NCI-H2029 treated with DMSO at 0.1 percent for 48 hours (cell line): ENCODE measurements at regions not wholly inside any gene's neighbourhood (a gene's known extent, or its start where the extent isn't known, plus 50 kb on each side); places are given as distances from the start of the nearest gene placed in this dataset.

Experiments used
- DNase-seq: peaks from one replicate; lab custom pipeline; 2025; lab: John Stamatoyannopoulos, UW

GRCh38 chr2:16050908-16051489 lies 110.6 kb downstream of the MYCN start:
- no peak for DNase-seq

- no peak for DNase-seq
These were observed 110.0 kb downstream of the MYCN start for GRCh38 chr2:16050261-16050907.

- DNase-seq: no peak
These were observed 109.1 kb downstream of the MYCN start for GRCh38 chr2:16049406-16049805.

- no peak for DNase-seq
These were observed 108.1 kb downstream of the MYCN start for GRCh38 chr2:16048466-16048865.

DNA sequence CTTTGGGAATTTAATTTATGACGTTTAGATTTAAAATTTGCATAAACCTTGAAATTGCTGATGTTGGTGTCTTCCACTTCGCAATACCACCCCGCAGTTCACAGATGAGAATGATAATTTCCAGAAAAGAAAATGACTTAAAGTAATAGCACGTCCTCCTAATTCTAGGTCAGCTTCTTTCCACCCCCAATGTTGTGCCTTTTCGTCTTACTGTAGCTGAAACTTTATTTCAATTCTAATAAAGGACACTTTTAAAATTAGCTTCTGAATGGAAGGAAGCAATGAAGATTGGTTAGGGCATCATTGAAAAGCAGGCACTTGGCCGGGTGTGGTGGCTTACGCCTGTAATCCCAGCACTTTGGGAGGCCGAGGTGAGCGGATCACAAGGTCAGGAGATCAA lies 107.4 kb downstream of the MYCN start:
- no peak for DNase-seq

- DNase-seq: no peak
These were observed 106.3 kb downstream of the MYCN start for GRCh38 chr2:16046649-16047048.

GRCh38 chr2:16045653-16046352 lies 105.5 kb downstream of the MYCN start:
- no peak for DNase-seq

DNA sequence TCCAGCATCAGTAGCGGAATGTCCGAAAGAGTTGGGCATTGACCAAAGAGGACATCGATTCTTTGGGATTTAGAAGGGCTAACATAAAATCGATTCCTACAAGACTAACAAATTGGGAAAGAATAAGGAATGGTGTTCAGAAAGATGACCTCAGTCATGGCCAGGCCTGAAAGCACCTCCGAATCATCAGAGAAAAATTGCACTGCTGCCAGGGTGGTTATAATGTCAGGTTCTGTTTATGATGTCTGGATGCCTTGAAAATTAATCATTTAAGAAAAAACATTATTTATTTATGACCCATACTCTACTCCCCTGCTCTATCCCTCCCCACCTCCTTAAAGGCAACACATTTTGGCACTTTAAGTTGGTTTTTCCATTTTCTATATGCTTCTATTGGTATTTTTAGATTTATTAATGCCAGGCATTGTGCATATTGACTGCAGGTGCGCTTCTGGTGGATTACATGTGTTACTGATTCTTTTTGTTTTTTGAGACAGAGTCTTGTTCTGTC lies 104.7 kb downstream of the MYCN start:
- no peak for DNase-seq

DNA sequence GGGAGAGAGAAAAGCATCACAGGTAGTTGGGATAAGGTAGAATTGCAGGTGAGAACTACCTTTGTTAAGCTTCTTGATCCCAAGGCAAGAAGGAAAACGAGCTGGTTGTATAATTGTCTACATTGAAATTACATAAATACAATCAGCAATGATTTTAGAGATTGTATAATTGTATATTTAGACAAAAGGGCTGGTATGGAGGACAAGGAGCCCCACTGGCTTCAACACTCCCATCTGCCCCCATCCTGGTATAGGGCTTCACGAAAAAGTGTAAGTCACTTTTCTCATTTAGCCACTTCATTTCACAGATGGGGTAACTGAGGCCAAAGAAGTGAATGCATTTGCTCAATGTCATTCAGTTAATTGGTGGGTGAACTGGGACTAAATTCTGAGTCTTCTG lies 103.3 kb downstream of the MYCN start:
- DNase-seq: no peak

GRCh38 chr2:16043192-16043591 lies 102.8 kb downstream of the MYCN start:
- no peak for DNase-seq

DNA sequence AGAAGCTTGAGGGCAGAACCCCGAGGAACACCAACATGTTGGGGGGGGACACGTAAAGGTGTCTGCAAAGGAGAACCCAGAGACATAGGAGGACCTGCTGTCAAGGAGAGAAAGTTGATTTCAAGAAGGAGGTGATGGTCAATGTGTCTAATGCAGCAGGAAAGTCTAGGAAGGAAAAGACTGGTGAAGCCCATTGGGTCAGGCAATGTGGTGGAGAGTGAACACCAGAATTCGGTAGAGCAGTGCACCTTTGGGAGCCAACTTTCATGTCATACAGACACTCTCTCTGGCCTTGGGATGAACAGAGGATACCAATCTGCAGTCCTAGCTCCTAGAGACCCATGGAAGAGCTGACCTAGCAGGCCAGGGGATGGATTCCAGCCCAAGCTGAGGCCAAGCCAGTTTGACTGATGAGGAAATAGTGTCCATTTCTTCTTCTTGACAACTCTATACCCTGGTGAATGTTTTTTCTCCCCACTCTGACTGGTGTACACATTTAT lies 101.9 kb downstream of the MYCN start:
- DNase-seq: no peak

DNA sequence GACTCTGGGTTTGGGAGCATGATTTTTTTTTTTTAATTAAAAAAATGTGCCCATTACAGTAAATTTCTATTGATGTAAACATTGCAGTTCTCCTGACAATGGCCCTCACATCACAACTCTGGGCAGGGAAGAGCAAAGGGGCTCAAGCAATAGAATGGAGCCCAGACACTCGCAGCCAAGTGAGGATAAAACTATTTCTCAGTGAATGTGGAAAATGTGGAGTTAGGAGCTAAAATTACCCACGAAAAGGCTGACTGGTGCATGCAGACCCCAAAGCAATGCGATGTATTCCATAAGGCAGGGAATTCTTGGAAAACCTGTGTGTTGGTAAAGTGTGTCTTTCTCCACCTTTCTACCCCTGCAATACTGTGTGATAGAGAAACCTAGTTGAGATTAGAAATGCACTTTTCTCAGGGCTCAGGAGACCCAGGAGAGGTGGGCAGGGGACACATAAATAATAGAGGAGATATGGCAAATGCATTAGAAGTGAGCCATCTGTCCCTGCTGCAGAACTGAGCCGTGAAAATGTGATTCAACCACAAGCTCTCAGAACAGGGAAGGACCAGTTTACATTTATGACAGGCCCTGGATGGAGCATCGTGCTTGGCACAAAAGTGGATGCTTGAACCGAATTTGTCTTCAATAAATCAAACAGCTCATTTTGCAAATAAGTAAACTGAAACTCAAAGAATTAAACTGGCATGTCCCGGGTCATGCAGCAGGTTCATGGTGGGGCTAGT lies 100.1 kb downstream of the MYCN start:
- DNase-seq: no peak

- no peak for DNase-seq
These were observed 99.5 kb downstream of the MYCN start for GRCh38 chr2:16039823-16040222.

DNA sequence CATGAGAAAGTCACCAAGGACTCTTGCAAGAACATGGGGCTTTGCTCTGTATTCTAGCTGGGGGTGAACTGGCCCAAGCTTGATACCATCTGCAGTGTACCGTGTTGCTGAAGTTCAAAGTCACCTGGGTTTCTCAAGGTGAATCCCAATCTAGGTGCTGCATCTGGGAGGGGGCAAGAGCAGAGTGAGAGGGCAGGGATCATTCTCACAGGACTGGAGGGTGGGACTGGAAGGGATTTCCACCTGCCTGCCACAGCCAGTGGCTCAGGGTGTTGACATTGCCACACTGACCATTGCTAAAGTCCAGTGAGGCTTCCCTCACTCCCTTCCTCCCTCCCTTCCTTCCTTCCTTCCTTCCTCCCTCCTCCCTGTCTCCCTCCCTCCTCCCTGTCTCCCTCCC lies 98.7 kb downstream of the MYCN start:
- DNase-seq: no peak

- no peak for DNase-seq
These were observed 98.3 kb downstream of the MYCN start for GRCh38 chr2:16038621-16039020.

DNA sequence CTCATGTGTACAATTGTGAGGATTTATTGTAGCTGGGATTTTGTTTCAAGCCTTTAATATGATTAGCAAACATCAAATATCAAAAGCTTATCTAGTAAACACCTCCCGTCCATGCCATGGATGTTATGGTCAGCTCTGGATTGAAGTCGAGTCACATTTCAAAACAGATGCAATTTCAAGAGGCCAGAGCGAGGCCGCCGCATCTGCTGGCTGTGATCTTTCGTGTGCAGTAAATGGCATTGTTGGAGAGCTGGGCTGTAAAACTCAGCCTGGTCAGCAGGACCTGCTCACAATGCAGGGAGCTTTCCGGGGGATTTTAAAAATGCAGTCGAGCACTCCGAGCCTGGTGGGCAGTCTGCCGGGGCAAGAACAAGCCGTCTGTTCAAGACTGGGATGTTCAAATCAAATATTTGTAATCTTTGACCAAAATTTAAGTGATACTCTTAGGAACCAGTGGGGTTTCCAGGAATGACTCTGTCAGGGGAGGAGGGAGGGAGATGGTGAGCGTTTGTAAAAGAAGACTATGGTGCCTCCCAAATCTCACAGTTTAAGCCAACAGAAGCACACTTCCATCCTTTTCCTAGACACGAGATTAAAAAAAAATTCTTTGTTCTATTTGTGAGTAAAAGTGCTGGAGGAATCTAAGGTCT lies 97.6 kb downstream of the MYCN start:
- DNase-seq: no peak

DNA sequence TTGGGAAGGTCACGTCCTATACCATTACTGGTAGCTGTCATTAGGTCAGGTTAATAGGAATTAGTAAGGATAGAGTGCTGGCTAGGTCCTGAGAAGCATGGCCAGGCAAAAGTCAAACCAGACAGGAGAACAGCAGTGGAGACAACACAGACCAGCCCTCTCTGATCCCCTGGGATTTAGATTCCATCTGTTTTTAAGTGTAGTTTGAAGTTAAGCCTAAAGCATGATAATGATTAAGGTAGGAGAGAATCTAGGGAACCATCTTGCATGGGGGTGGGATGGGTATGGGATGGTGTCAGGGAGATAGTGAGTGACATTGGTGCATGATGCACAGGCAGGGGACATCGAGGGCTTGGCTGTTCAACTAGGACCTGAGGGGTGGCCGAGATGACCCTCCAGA lies 96.6 kb downstream of the MYCN start:
- DNase-seq: no peak

- DNase-seq: no peak
These were observed 95.7 kb downstream of the MYCN start for GRCh38 chr2:16035747-16036745.

- no peak for DNase-seq
These were observed 94.8 kb downstream of the MYCN start for GRCh38 chr2:16034975-16035746.
